GM12878 (cell line): ENCODE measurements at regions not wholly inside any gene's neighbourhood (a gene's known extent, or its start where the extent isn't known, plus 50 kb on each side); places are given as distances from the start of the nearest gene placed in this dataset.

ENCODE experiments used
- ATAC-seq: fragments of 200-7000 bp; cut with Tn5 transposase; 3 replicates; pipeline ENCODE4 v1.9.1; 2020; ENCODE audit warnings: mild to moderate bottlenecking, moderate library complexity
- BruUV-seq: library from RNA; stranded (reverse); fragments of 400-500 nt; replicated peaks from 2 replicates; lab custom pipeline; 2021; lab: Mats Ljungman, UMichigan
- CTCF ChIA-PET: fragments of 300-600 bp; sonication (Branson Sonifier 250); formaldehyde crosslinking; extraction: SDS; loops from one replicate; lab custom pipeline; 2021; ENCODE audit warnings: inconsistent platforms; lab: Yijun Ruan, JAX
- POLR2A ChIA-PET: fragments of 350-600 bp; formaldehyde crosslinking; extraction: SDS; loops from one replicate; lab custom pipeline; 2021; ENCODE audit warnings: inconsistent platforms; lab: Charles Lee
- RAD21 ChIA-PET: fragments of 300-600 bp; sonication (Branson Sonifier 250); formaldehyde crosslinking; loops from one replicate; lab custom pipeline; 2023; ENCODE audit warnings: antibody characterized with exemption; ENCODE audit not compliant: unreplicated experiment; lab: Charles Lee
- SMC1A ChIA-PET: fragments of 300-600 bp; sonication (Branson Sonifier 250); formaldehyde crosslinking; loops from one replicate; lab custom pipeline; 2023; ENCODE audit not compliant: unreplicated experiment, uncharacterized antibody; lab: Charles Lee
- DNase-seq: peaks from one replicate; pipeline ENCODE4 v3.0.0-alpha.2; 2011; ENCODE audit warnings: low read depth, low spot score
- FAIRE-seq: peaks from 3 replicates; lab custom pipeline; 2011; peaks lifted over from hg19 to GRCh38; lab: Jason Lieb, UNC
- H2AFZ ChIP-seq: 2 replicates; pipeline ENCODE4 v1.6.0; 2011; ENCODE audit warnings: low read depth, low read length, control low read depth; ENCODE audit not compliant: control insufficient read depth
- H3K27ac ChIP-seq: 2 replicates; pipeline ENCODE4 v1.5.1; 2011; ENCODE audit warnings: control low read depth; ENCODE audit not compliant: control insufficient read depth, insufficient read depth
- H3K27me3 ChIP-seq, 2 experiments: replicated peaks in 1 of 2; 2 replicates each; pipeline versions ENCODE4 v1.6.0 to v1.6.1; 2011; ENCODE audit warnings: low read length in 1 of 2; ENCODE audit not compliant: control insufficient read depth in 2 of 2, insufficient read depth in 2 of 2
- H3K36me3 ChIP-seq, 2 experiments: 2 replicates each; pipeline ENCODE4 v1.5.1; 2011; ENCODE audit warnings: low read length in 1 of 2; ENCODE audit not compliant: control insufficient read depth in 2 of 2, insufficient read depth in 2 of 2
- H3K4me1 ChIP-seq: 2 replicates; pipeline ENCODE4 v1.6.1; 2011; ENCODE audit warnings: mild to moderate bottlenecking, low read length, moderate library complexity, mixed read lengths; ENCODE audit not compliant: control insufficient read depth, insufficient read depth
- H3K4me2 ChIP-seq: 2 replicates; pipeline ENCODE4 v1.6.0; 2011; ENCODE audit warnings: control low read depth; ENCODE audit not compliant: control insufficient read depth, insufficient read depth
- H3K4me3 ChIP-seq: fragments of 200-600 bp; sonication (generic); 2 replicates; pipeline ENCODE4 v1.5.1; 2016
- H3K79me2 ChIP-seq: 2 replicates; pipeline ENCODE4 v1.6.0; 2011; ENCODE audit warnings: low read length; ENCODE audit not compliant: control insufficient read depth, insufficient read depth
- H3K9ac ChIP-seq: 2 replicates; pipeline ENCODE4 v1.8.0; 2011; ENCODE audit warnings: low read length, control low read depth, mixed read lengths; ENCODE audit not compliant: control insufficient read depth, insufficient read depth
- H3K9me3 ChIP-seq: replicated peaks from 3 replicates; pipeline ENCODE4 v1.5.1; 2011; ENCODE audit warnings: mild to moderate bottlenecking, low read length; ENCODE audit not compliant: control insufficient read depth, insufficient read depth
- H4K20me1 ChIP-seq: 2 replicates; pipeline ENCODE4 v1.6.0; 2011; ENCODE audit not compliant: control insufficient read depth, insufficient read depth
- CBX3 ChIP-seq: fragments of 200-600 bp; sonication (generic); IDR thresholded peaks from 2 replicates; pipeline ENCODE4 v1.6.1; 2016; ENCODE audit warnings: low read depth, borderline replicate concordance
- E2F8 ChIP-seq: fragments of 450-650 bp; IDR thresholded peaks from 2 replicates; pipeline ENCODE4 v1.6.1; 2018; ENCODE audit warnings: mild to moderate bottlenecking, low read depth, moderate library complexity; ENCODE audit not compliant: partially characterized antibody
- EGR1 ChIP-seq, 2 experiments: IDR thresholded peaks; 1 replicate in 1 of 2; 2 replicates in 1 of 2; pipeline ENCODE4 v1.6.1; 2011 to 2012; ENCODE audit warnings: low read depth in 2 of 2, low read length in 2 of 2, borderline replicate concordance in 1 of 2, mild to moderate bottlenecking in 1 of 2, moderate library complexity in 1 of 2
- ELK1 ChIP-seq: IDR thresholded peaks from 2 replicates; pipeline ENCODE4 v1.6.1; 2012; ENCODE audit warnings: low read depth, low read length, improper control_type of control experiment
- HCFC1 ChIP-seq: fragments of 150-350 bp; IDR thresholded peaks from 2 replicates; pipeline ENCODE4 v1.6.1; 2014; ENCODE audit warnings: low read length
- HDGF ChIP-seq: fragments of 450-650 bp; IDR thresholded peaks from 2 replicates; pipeline ENCODE4 v1.6.1; 2016; ENCODE audit warnings: antibody characterized with exemption
- IKZF2 ChIP-seq, 2 experiments: fragments of 450-650 bp; IDR thresholded peaks; 2 replicates each; pipeline ENCODE4 v1.6.1; 2017; ENCODE audit warnings: mild to moderate bottlenecking in 2 of 2, moderate library complexity in 2 of 2
- JUND ChIP-seq: IDR thresholded peaks from 2 replicates; pipeline ENCODE4 v1.6.1; 2012; ENCODE audit warnings: low read depth, mild to moderate bottlenecking, low read length, improper control_type of control experiment, moderate library complexity
- MEF2A ChIP-seq: IDR thresholded peaks from 2 replicates; pipeline ENCODE4 v1.6.1; 2011; ENCODE audit warnings: low read depth, mild to moderate bottlenecking, low read length, moderate library complexity; ENCODE audit not compliant: insufficient read depth
- SMARCA5 ChIP-seq: fragments of 450-650 bp; IDR thresholded peaks from 2 replicates; pipeline ENCODE4 v1.6.1; 2017; ENCODE audit warnings: mild to moderate bottlenecking
- SUZ12 ChIP-seq: fragments of 200-600 bp; sonication (generic); IDR thresholded peaks from one replicate; pipeline ENCODE4 v1.6.1; 2018; ENCODE audit warnings: antibody characterized with exemption, mild to moderate bottlenecking; ENCODE audit not compliant: unreplicated experiment
- TCF3 ChIP-seq: IDR thresholded peaks from 2 replicates; pipeline ENCODE4 v1.6.1; 2012; ENCODE audit warnings: low read depth, mild to moderate bottlenecking, low read length, borderline replicate concordance; ENCODE audit not compliant: insufficient read depth
- WGBS: methylation state at CpG from one replicate; pipeline ENCODE4 v1.1.6; 2016; ENCODE audit warnings: low lambda C conversion rate; ENCODE audit not compliant: insufficient replicate concordance, insufficient coverage; ENCODE audit errors: missing lambda C conversion rate; 5-methylcytosine and 5-hydroxymethylcytosine counted together
- in situ Hi-C: fragments of 300-500 bp; cut with MboI; formaldehyde crosslinking; loops from 9 replicates; pipeline ENCODE4 v1.14.3; 2018; ENCODE audit warnings: mixed read lengths
- intact Hi-C: fragments of 100-400 bp; cut with micrococcal nuclease; formaldehyde crosslinking; loops from one replicate; pipeline ENCODE4 v1.14.2; 2022; ENCODE audit not compliant: unreplicated experiment
- TF ChIP-seq, protein P1 (sequence below): fragments of 450-650 bp; IDR thresholded peaks from 2 replicates; pipeline ENCODE4 v1.6.1; 2017; ENCODE audit warnings: mild to moderate bottlenecking
- TF ChIP-seq, protein P2 (sequence below): fragments of 450-650 bp; formaldehyde crosslinking; IDR thresholded peaks from 2 replicates; pipeline ENCODE4 v1.4.0; 2020; ENCODE audit warnings: mild to moderate bottlenecking, moderate library complexity

DNA sequence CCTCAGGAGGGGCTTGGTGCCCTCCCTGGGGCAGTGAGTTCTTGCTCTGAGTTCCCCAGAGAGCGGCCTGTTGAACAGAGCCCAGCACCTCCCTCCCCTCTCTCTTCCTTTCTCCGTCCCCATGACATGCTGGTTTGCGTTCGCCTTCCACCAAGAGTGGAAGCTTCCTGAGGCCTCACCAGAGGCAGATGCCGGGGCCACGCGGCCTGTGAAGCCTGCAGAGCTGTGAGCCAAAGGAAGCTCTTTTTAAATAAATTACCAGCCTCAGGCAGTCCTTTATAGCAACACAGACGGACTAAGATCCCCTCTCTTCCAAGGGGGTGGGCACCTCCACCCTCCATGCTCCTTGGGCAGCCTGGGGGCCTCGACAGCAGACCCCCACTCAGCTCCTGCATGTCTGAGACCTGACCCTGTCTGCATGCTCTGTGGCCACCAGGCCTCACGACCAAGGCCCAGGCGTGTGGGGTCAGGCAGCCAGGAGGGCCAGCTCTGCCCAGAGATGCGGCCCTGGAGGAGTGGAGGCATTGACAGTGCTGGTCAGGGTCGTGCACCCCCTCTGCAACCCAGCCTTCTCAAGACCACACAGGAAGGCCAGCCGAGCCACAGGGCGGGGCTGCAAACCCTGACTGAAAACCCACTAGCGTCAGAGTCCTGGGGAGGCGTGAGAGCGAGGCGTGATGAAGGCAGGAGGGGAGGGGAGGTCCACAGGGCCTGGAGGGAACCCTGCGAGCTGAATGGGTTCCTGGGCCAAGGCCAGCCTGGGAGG is 54.6 kb upstream of the ADGRA1 start:
- TF ChIP-seq TCF3 = no peak
- TF ChIP-seq MEF2A = no peak
- no peak for TF ChIP-seq E2F8
- no peak for TF ChIP-seq CBX3
- TF ChIP-seq, protein P1, sequence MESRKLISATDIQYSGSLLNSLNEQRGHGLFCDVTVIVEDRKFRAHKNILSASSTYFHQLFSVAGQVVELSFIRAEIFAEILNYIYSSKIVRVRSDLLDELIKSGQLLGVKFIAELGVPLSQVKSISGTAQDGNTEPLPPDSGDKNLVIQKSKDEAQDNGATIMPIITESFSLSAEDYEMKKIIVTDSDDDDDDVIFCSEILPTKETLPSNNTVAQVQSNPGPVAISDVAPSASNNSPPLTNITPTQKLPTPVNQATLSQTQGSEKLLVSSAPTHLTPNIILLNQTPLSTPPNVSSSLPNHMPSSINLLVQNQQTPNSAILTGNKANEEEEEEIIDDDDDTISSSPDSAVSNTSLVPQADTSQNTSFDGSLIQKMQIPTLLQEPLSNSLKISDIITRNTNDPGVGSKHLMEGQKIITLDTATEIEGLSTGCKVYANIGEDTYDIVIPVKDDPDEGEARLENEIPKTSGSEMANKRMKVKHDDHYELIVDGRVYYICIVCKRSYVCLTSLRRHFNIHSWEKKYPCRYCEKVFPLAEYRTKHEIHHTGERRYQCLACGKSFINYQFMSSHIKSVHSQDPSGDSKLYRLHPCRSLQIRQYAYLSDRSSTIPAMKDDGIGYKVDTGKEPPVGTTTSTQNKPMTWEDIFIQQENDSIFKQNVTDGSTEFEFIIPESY = no peak
- no peak for TF ChIP-seq HCFC1
- TF ChIP-seq IKZF2 (IDR thresholded peaks at IDR 0.05) = no peak
- TF ChIP-seq SUZ12 = no peak
- TF ChIP-seq, protein P2, sequence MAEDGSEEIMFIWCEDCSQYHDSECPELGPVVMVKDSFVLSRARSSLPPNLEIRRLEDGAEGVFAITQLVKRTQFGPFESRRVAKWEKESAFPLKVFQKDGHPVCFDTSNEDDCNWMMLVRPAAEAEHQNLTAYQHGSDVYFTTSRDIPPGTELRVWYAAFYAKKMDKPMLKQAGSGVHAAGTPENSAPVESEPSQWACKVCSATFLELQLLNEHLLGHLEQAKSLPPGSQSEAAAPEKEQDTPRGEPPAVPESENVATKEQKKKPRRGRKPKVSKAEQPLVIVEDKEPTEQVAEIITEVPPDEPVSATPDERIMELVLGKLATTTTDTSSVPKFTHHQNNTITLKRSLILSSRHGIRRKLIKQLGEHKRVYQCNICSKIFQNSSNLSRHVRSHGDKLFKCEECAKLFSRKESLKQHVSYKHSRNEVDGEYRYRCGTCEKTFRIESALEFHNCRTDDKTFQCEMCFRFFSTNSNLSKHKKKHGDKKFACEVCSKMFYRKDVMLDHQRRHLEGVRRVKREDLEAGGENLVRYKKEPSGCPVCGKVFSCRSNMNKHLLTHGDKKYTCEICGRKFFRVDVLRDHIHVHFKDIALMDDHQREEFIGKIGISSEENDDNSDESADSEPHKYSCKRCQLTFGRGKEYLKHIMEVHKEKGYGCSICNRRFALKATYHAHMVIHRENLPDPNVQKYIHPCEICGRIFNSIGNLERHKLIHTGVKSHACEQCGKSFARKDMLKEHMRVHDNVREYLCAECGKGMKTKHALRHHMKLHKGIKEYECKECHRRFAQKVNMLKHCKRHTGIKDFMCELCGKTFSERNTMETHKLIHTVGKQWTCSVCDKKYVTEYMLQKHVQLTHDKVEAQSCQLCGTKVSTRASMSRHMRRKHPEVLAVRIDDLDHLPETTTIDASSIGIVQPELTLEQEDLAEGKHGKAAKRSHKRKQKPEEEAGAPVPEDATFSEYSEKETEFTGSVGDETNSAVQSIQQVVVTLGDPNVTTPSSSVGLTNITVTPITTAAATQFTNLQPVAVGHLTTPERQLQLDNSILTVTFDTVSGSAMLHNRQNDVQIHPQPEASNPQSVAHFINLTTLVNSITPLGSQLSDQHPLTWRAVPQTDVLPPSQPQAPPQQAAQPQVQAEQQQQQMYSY = no peak
- TF ChIP-seq HDGF = no peak
- TF ChIP-seq ELK1 = no peak
- no peak for TF ChIP-seq EGR1 (IDR thresholded peaks at IDR 0.05; ENCODE audit: borderline replicate concordance in 1 of 2, low read depth in 2 of 2, low read length in 2 of 2)
- TF ChIP-seq JUND = no peak
- no peak for TF ChIP-seq SMARCA5
- TF ChIP-seq, all 136 proteins: peak for 0
- Histone ChIP-seq H3K27me3 (no peaks in the 10 kb centered on the region), H2AFZ (no peak overlapping the region), H3K9me3 (no peaks in the 10 kb centered on the region), H3K36me3 (no peaks in the 10 kb centered on the region), H3K27ac (no peak overlapping the region), H4K20me1 (no peaks in the 10 kb centered on the region), H3K4me3 (no peak overlapping the region), H3K4me1 (no peaks in the 10 kb centered on the region), H3K79me2 (no peaks in the 10 kb centered on the region), H3K4me2 (no peak overlapping the region), H3K9ac (no peak overlapping the region)
- no TSS peak for BruUV-seq
- ATAC-seq (no peak), DNase-seq (no peak), FAIRE-seq (no peak)
- ChIA-PET RAD21 (no interaction called here), CTCF (no interaction called here), SMC1A (no interaction called here), POLR2A (no interaction called here)
- WGBS = 43% methylated on average over 20 of the region's 20 CpGs
- in situ Hi-C loops = no loop called here
- intact Hi-C loops = no loop called here
